Neuronal stem cell (in vitro differentiated cells): ENCODE measurements at regions not wholly inside any gene's neighbourhood (a gene's known extent, or its start where the extent isn't known, plus 50 kb on each side); places are given as distances from the start of the nearest gene placed in this dataset.

ENCODE experiments used
- DNase-seq: peaks from one replicate; pipeline ENCODE4 v3.0.0-alpha.2; 2013; ENCODE audit warnings: low spot score
- H2AFZ ChIP-seq: one replicate; pipeline ENCODE4 v1.6.1; 2013; ENCODE audit warnings: mild to moderate bottlenecking, low read length, inconsistent platforms
- H2AK5ac ChIP-seq: 2 replicates; pipeline ENCODE4 v1.6.1; 2013; ENCODE audit warnings: low read depth, mild to moderate bottlenecking, inconsistent platforms, low read length, moderate library complexity, mixed read lengths
- H2BK120ac ChIP-seq: 2 replicates; pipeline ENCODE4 v1.6.1; 2013; ENCODE audit warnings: low read depth, mild to moderate bottlenecking, inconsistent platforms, low read length, moderate library complexity, mixed read lengths
- H2BK12ac ChIP-seq: one replicate; pipeline ENCODE4 v1.6.1; 2013; ENCODE audit warnings: low read length, inconsistent platforms
- H2BK15ac ChIP-seq: 2 replicates; pipeline ENCODE4 v1.6.1; 2013; ENCODE audit warnings: mild to moderate bottlenecking, low read length, inconsistent platforms, mixed read lengths
- H2BK5ac ChIP-seq: one replicate; pipeline ENCODE4 v1.6.1; 2013; ENCODE audit warnings: inconsistent platforms, mild to moderate bottlenecking, low read length, moderate library complexity
- H3K14ac ChIP-seq: one replicate; pipeline ENCODE4 v1.6.1; 2013; ENCODE audit warnings: low read length, inconsistent platforms
- H3K18ac ChIP-seq: 2 replicates; pipeline ENCODE4 v1.6.1; 2013; ENCODE audit warnings: low read length, inconsistent platforms
- H3K23ac ChIP-seq: 2 replicates; pipeline ENCODE4 v1.6.1; 2013; ENCODE audit warnings: low read depth, mild to moderate bottlenecking, mixed read lengths, low read length, inconsistent platforms; ENCODE audit not compliant: poor library complexity
- H3K27ac ChIP-seq: replicated peaks from 3 replicates; pipeline ENCODE4 v1.5.1; 2013; ENCODE audit warnings: low read length, inconsistent platforms
- H3K27me3 ChIP-seq, 3 experiments: 2 replicates each; pipeline ENCODE4 v1.6.1; 2013; ENCODE audit warnings: low read length in 3 of 3, mild to moderate bottlenecking in 2 of 3, inconsistent platforms in 1 of 3, low read depth in 1 of 3, mixed read lengths in 1 of 3, moderate library complexity in 1 of 3; ENCODE audit not compliant: control insufficient read depth in 3 of 3, insufficient read depth in 3 of 3
- H3K36me3 ChIP-seq, 2 donors: replicated peaks in 1 of 2; 2 replicates each; pipeline ENCODE4 v1.6.1; 2013; ENCODE audit warnings: low read length in 2 of 2; ENCODE audit not compliant: control insufficient read depth in 2 of 2, insufficient read depth in 2 of 2
- H3K4ac ChIP-seq: 2 replicates; pipeline ENCODE4 v1.6.1; 2013; ENCODE audit warnings: inconsistent platforms, mild to moderate bottlenecking, low read length, moderate library complexity
- H3K4me1 ChIP-seq, 2 donors: 1 replicate in 1 of 2; 2 replicates in 1 of 2; pipeline ENCODE4 v1.6.1; 2013; ENCODE audit warnings: low read length in 2 of 2, low read depth in 1 of 2; ENCODE audit not compliant: control insufficient read depth in 2 of 2, insufficient read depth in 1 of 2
- H3K4me2 ChIP-seq: one replicate; pipeline ENCODE4 v1.6.1; 2013; ENCODE audit warnings: mild to moderate bottlenecking, low read length, inconsistent platforms; ENCODE audit not compliant: insufficient read depth, poor library complexity, severe bottlenecking
- H3K4me3 ChIP-seq, 2 donors: 2 replicates each; pipeline ENCODE4 v1.5.1; 2013; ENCODE audit warnings: low read length in 2 of 2, mild to moderate bottlenecking in 2 of 2, inconsistent platforms in 1 of 2, moderate library complexity in 1 of 2
- H3K79me1 ChIP-seq: one replicate; pipeline ENCODE4 v1.6.1; 2013; ENCODE audit warnings: low read depth, mild to moderate bottlenecking, inconsistent platforms, low read length, moderate library complexity
- H3K9ac ChIP-seq: one replicate; pipeline ENCODE4 v1.6.1; 2013; ENCODE audit warnings: mild to moderate bottlenecking, low read depth, low read length, inconsistent platforms; ENCODE audit not compliant: poor library complexity
- H3K9me3 ChIP-seq, 2 donors: replicated peaks in 1 of 2; 2 replicates each; pipeline versions ENCODE3 to v1.6.1; 2013; ENCODE audit warnings: low read length in 2 of 2, mild to moderate bottlenecking in 2 of 2, inconsistent platforms in 1 of 2, low read depth in 1 of 2, mixed read lengths in 1 of 2, moderate library complexity in 1 of 2; ENCODE audit not compliant: control insufficient read depth in 2 of 2, insufficient read depth in 1 of 2
- H4K8ac ChIP-seq: one replicate; pipeline ENCODE4 v1.6.1; 2013; ENCODE audit warnings: low read depth, mild to moderate bottlenecking, inconsistent platforms, low read length, moderate library complexity
- H4K91ac ChIP-seq: one replicate; pipeline ENCODE4 v1.6.1; 2013; ENCODE audit warnings: low read length, low read depth, mild to moderate bottlenecking, inconsistent platforms; ENCODE audit not compliant: poor library complexity
- WGBS, 2 donors: extraction: QIAGEN DNeasy Blood & Tissue Kit; methylation state at CpG; one replicate each; pipeline ENCODE4 v1.1.7; 2013; ENCODE audit warnings: missing lambda C conversion rate in 2 of 2, mixed read lengths in 1 of 2; ENCODE audit not compliant: insufficient read length in 2 of 2, insufficient replicate concordance in 1 of 2; ENCODE audit errors: extremely low coverage in 2 of 2; 5-methylcytosine and 5-hydroxymethylcytosine counted together

DNA sequence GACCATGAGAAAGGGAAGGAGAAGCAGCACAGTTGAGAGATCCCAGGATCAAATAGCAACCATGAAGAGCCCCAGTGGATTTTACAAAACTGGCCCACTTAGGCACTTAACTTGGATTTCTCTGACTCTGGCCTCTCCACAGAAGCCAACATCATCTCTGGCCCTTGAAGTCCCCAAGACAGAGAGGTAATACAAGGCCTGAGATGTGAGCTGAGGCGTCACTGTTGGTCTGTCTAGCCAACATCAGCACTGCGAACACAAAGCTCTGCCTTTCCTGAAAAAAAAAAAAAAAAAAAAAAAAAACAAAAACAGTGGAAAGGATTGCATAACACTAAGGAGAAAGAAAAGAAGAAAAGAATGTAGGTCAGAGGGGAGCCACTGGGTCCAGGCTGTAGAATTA lies 378.3 kb downstream of the BRINP1 start:
- Histone ChIP-seq H2BK12ac (no peak overlapping the region), H3K18ac (no peak overlapping the region), H3K14ac (no peak overlapping the region), H3K23ac (no peak overlapping the region), H3K9ac (no peak overlapping the region), H2BK5ac (no peak overlapping the region), H3K9me3 (no peaks in the 10 kb centered on the region), H3K36me3 (no peaks in the 10 kb centered on the region), H3K4me1 (peaks cover 0 to 7% of the 10 kb centered on the region in 2 donors), H3K27ac (no peak overlapping the region), H3K4me3 (no peak overlapping the region), H3K4ac (no peak overlapping the region), H4K91ac (no peak overlapping the region), H3K4me2 (no peak overlapping the region), H2BK120ac (no peak overlapping the region), H3K79me1 (no peaks in the 10 kb centered on the region), H3K27me3 (no peaks in the 10 kb centered on the region), H2AK5ac (no peak overlapping the region), H2BK15ac (no peak overlapping the region), H4K8ac (no peak overlapping the region), H2AFZ (no peak overlapping the region)
- no peak for DNase-seq
- WGBS, 2 donors = no CpG with 5 or more reads among the region's 2 CpGs

DNA sequence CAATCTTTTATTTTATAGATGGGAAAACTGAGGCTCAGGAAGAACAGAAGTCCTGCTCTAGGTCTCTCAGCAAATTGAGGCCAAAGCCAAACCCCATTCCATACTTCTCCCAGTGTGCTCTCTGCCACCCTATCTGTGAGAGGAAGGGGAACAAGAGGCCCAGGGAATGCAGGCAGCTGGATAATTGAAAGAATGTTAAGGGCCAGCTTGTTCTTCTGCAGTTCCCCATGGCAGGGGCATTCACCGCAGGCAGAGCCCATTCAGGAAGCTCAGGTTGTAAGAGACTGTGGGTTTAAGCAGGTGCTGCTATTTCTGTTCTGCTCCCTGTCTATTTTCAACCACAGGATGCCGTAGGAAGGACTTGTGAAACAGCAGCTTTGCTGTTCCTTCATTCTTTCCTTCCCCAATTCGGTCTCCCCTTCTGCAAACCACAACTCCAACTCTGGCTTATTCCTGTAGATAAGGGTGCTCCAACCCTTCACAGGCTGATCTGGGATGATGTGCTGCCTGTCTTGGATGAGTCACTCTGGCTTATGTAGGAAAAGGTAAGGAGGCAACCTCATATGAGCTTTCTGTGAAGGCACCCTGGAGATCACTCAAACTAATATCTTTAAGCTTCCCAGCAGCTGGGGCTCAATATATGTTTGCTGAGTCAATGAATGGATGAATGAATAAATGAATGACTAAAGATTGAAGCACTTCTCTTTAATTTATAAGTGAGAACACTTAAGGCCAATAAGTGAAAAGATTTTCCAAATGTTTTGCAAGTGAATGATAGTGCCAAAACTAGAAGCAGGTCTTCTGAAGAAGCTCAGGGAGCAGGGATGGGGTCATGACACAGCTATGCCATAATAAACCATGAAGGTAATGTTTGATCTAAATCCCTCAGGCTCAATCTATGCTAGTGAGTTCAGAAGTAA lies 377.6 kb downstream of the BRINP1 start:
- Histone ChIP-seq H3K36me3 (no peaks in the 10 kb centered on the region), H3K4me3 (no peak overlapping the region), H2AFZ (no peak overlapping the region), H3K18ac (no peak overlapping the region), H3K23ac (no peak overlapping the region), H3K14ac (no peak overlapping the region), H2BK15ac (no peak overlapping the region), H3K4me1 (peaks cover 0 to 7% of the 10 kb centered on the region in 2 donors), H4K91ac (no peak overlapping the region), H2AK5ac (no peak overlapping the region), H4K8ac (no peak overlapping the region), H3K27ac (no peak overlapping the region), H3K9ac (no peak overlapping the region), H2BK120ac (no peak overlapping the region), H2BK5ac (no peak overlapping the region), H2BK12ac (no peak overlapping the region), H3K4me2 (no peak overlapping the region), H3K9me3 (no peaks in the 10 kb centered on the region), H3K4ac (no peak overlapping the region), H3K79me1 (no peaks in the 10 kb centered on the region), H3K27me3 (no peaks in the 10 kb centered on the region)
- DNase-seq = no peak
- WGBS, 2 donors = no CpG with 5 or more reads among the region's 3 CpGs

DNA sequence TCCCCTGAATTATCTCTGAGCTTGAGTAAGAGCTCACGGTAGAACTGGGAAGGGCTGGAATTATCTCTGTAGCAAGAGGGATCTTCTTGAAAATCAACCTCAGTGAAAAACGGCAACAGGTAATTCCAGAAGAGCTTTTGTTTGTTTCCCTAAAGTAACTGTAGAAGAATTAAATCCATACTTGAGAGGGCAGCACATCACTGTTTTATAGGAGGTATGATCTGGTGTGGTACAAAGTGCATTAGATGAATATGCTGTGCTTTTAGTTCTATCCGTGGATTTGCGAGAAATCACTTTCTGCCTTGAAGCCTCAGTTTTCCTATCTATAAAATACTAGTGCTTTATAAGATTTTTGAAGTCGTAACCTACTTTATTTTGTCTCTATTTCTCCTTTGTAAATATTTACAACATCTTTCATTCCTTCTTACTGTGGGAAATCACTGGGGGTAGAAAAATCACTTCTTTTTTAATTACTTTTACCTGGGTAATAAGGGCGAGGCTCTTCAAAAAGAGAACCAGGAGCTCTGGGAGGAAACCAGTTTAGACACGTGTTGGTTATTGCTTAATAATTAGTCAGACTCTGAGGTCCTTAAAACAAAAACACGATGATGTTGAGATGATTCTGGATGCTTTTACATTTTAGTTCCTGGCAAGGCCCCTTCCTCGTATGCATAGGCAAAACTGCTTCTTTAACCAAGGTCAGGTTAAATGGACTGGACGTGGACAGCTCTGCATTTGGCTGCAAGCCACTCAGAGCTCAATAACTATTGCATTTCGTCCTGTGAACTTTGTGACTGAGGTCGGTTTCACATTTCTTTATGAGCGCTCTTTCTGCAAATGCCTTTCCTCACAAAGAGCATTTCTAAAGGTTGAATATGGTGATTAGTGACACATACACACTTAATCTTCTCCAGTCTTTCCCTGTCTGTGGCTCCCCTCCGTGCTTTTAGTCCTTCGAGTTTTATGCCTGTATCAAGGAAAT lies 376.1 kb downstream of the BRINP1 start:
- no peak overlapping the region for H3K4ac ChIP-seq
- peaks cover 0 to 7% of the 10 kb centered on the region in 2 donors for H3K4me1 ChIP-seq
- no peak overlapping the region for H2BK120ac ChIP-seq
- H2AFZ ChIP-seq = no peak overlapping the region
- no peak overlapping the region for H2BK15ac ChIP-seq
- H3K4me3 ChIP-seq = no peak overlapping the region
- H4K8ac ChIP-seq = no peak overlapping the region
- WGBS, 2 donors = no CpG with 5 or more reads among the region's 15 CpGs
- no peaks in the 10 kb centered on the region for H3K36me3 ChIP-seq
- no peak overlapping the region for H2BK5ac ChIP-seq
- no peaks in the 10 kb centered on the region for H3K27me3 ChIP-seq
- H3K23ac ChIP-seq = no peak overlapping the region
- H2BK12ac ChIP-seq = no peak overlapping the region
- H3K79me1 ChIP-seq = no peaks in the 10 kb centered on the region
- H3K4me2 ChIP-seq = no peak overlapping the region
- no peak overlapping the region for H3K9ac ChIP-seq
- H3K9me3 ChIP-seq = no peaks in the 10 kb centered on the region
- H3K27ac ChIP-seq = no peak overlapping the region
- no peak overlapping the region for H3K18ac ChIP-seq
- no peak overlapping the region for H3K14ac ChIP-seq
- no peak for DNase-seq
- no peak overlapping the region for H4K91ac ChIP-seq
- no peak overlapping the region for H2AK5ac ChIP-seq

DNA sequence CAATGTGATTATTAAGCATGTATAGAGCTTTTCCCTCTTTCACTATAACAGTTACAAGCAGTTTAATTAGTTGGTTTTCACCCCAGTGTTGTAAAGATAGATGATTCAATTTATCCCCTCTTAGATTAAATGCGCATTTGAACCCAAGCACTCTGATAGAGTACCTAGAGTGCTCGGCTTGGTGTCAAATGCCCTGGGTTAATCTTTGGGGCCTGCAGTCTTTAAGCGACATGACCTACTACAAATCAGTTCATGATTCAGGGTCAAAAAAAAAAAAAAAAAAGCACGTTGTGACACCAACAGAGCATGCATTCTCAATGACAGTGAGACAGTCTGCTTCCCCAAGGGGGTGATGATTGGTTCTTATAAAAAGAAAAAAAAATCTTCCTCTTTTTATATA lies 375.3 kb downstream of the BRINP1 start:
- Histone ChIP-seq H2BK15ac (no peak overlapping the region), H4K8ac (no peak overlapping the region), H3K9ac (no peak overlapping the region), H2BK120ac (no peak overlapping the region), H3K4me3 (no peak overlapping the region), H4K91ac (no peak overlapping the region), H3K27me3 (no peaks in the 10 kb centered on the region), H3K4me2 (no peak overlapping the region), H2BK12ac (no peak overlapping the region), H3K18ac (no peak overlapping the region), H2BK5ac (no peak overlapping the region), H2AK5ac (no peak overlapping the region), H3K4me1 (peaks cover 0 to 7% of the 10 kb centered on the region in 2 donors), H3K14ac (no peak overlapping the region), H3K79me1 (no peaks in the 10 kb centered on the region), H3K9me3 (no peaks in the 10 kb centered on the region), H3K36me3 (no peaks in the 10 kb centered on the region), H3K23ac (no peak overlapping the region), H3K4ac (no peak overlapping the region), H3K27ac (no peak overlapping the region), H2AFZ (no peak overlapping the region)
- no peak for DNase-seq
- WGBS, 2 donors = no CpG with 5 or more reads among the region's 4 CpGs
